GM21447 (cell line): ENCODE measurements at regions not wholly inside any gene's neighbourhood (a gene's known extent, or its start where the extent isn't known, plus 50 kb on each side); places are given as distances from the start of the nearest gene placed in this dataset.

Experiments
- ATAC-seq: cut with Tn5 transposase; IDR thresholded peaks from one replicate; pipeline ENCODE4 v1.9.1; 2021; ENCODE audit not compliant: unreplicated experiment

- peak; percentile 87 for ATAC-seq
Observed at GRCh38 chr7:21355406-21355874, 72.4 kb upstream of the SP4 start.

- ATAC-seq, result no peak
Observed at GRCh38 chr7:21356616-21357015, 71.3 kb upstream of the SP4 start.

DNA sequence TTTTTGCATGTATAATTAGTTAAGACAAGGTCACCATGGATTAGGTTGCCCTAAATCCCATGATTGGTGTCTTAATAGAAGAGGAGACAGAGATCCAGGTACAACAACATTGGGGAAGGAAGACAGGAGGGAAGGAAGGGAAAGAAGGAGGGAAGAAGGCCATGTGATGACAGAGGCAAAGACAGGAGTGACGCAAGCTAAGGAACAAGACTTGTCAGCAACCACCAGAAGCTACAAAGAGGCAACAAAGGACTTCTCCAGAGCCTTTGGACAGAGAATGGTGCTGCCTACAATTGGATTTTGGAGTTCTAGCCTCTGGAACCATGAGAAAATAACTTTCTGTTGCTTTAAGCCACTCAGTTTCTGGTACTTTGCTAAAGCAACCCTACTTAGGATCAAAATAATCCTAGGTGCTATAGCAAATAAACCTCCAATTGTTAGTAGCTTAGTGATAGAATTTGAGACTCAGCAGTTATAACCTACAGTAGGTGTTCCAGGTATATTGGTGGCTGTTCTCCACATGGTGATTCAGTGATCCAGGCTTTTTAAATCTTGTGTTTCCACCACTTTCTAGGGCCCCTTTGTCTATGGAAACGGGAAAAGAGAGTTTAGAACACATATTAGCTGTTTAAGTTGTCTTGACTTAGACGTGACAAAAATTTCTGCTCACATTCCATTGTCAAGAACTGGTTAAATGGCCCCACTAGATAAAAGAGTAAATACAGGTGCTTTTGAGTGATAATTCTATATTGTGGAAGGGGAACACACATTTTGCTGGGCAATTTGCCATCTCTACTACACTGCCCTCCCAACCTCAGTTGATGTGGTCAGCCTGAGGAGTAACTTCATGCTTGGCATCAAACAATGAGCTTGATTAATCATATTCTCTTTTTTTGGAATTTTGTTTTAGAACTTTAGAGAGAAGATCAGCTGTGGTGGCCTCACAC, 70.5 kb upstream of the SP4 start:
- ATAC-seq, result no peak

- ATAC-seq, result no peak
Observed at GRCh38 chr7:21358648-21359047, 69.2 kb upstream of the SP4 start.

GRCh38 chr7:21359163-21359562, 68.7 kb upstream of the SP4 start:
- ATAC-seq, result no peak

DNA sequence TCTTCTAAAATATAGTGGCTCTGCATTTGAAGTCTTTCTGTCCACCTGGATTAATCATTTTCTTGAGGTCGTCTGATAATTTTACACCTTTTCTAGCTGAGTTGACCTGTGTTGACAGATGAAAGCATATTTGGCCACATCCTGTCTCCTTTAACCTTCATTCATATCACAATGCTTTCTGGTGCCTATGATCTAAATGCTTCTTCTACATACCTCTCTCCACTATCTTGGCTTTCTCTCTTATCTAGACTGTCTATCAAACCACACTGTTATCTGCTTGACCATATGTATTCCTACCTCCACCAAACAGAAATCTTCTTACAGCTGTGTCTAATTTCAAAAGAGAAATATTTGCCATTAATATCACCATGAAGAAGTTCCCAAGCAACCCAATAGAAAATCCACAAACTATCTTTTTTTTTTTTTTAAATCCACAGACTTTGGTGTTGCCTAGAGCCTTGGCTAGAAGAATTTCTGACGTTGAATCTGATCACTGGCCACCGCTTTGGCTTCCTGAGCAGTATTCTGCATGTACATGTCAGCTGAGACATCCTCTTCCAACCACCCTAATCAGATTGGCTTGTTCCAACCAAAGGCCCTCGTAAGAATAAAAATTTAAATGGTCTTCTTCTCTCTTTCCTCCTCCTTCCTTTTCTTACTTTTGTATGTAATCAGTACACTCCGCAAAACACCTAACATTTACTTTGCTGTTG, 66.3 kb upstream of the SP4 start:
- ATAC-seq, result no peak

DNA sequence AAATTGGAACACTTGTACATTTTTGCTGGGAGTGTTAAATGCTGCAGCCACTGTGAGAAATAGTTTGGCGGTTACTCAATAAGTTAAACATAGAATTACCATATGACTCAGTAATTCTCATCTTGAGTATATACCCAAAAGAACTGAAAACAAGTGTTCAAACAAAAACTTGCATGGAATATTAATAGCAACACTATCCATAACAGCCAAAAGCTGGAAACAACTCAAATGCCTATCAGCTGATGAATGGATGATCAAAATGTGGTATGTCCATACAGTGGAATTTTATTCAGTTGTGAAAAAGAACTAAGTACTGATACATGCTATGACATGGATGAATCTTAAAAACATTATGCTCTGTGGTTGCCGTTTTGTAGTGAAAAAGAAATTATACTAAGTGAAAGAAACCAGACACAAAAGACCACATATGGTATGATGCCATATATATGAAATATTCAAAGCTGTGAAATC, 63.0 kb upstream of the SP4 start:
- peak; percentile 75 for ATAC-seq

DNA sequence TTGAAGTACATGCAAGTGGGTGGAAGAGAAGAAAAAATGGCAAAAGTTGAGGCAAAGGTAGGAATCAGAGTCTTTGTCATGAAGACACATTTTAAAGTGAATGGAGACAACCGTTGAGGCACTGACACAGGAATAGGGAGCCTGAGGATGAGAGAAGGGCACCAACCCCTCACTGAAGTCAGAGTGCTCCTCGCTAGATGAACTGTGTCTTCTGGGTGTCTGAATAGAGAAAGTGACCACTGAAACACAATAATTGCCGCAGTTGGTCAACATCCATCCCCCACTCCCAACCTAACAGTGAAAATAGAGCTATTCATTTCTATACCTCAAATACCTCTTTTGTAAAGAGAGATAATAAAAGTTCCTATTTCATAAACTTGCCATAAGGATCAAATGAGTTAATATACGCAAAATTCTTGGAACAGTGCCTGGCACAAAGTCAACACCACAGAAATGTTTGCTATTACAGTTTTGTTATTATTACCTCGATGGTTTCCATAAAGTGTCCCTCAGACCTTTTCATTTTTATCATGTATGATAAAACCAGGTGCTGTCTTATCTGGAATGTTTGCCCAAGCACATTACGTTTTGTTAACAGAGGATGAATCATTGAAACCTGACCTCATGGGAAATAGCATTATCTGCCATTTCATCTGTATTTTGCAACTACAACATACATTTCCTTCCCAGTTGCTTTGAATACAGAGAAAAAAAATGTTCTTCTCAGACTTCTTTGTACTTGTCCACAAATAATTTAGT, 61.8 kb upstream of the SP4 start:
- ATAC-seq, result no peak

- no peak for ATAC-seq
Observed at GRCh38 chr7:21367081-21367480, 60.8 kb upstream of the SP4 start.

GRCh38 chr7:21367537-21367936, 60.3 kb upstream of the SP4 start:
- no peak for ATAC-seq

GRCh38 chr7:21368317-21368716, 59.6 kb upstream of the SP4 start:
- ATAC-seq, result no peak

DNA sequence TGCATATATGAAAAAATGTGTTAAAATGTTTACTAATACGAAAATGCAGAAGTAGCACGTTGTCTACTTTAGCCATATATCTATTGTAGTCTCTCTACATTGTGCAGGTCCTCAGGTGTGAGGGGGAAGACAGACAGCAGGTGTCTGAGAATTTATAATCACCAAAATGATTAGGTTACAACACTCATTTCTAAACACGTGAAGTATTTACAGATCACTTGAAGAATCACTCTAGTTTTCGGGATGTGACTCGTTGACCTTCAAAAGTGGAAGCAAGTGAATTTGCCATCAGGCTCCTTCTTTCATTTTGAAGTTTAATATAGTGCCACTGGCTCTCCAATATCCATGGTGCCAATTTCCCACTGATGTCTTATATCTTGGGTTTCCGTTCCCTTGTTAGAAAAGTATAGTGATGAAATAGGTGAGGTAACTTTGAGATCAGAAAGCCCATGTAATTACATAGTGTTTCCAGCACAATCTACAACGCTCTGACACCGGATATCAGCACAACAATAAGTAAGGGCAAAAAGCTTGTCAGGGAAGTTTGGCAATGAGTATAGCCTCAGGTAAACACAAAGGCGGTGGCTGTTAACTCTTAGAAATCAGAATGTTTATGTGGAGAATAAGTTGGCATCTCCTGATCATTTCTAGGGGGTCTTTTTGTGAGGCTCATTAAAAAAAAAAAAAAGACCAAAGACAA, 57.5 kb upstream of the SP4 start:
- ATAC-seq, result no peak

DNA sequence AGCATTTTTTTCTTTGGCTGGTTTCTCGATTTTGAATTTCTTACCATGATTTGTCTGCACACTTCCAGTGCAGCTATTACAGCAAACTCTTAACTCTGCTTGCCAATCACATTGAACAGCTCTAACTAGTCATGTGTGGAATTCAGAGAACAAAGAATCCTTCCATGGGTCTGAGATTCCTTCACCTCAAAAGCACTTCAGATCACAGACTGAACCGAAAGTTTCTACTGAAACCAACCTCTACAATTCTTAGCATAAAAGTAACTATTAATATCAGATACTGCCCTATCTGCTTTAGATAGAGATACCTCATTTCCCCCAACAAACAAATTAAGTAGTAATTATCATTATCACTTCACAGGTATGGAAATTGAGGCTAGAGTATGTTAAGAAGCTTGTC, 56.5 kb upstream of the SP4 start:
- no peak for ATAC-seq

GRCh38 chr7:21373031-21373430, 54.9 kb upstream of the SP4 start:
- no peak for ATAC-seq

GRCh38 chr7:21374134-21374533, 53.7 kb upstream of the SP4 start:
- no peak for ATAC-seq

- ATAC-seq, result no peak
Observed at GRCh38 chr7:21377545-21377944, 50.3 kb upstream of the SP4 start.
